ENCODE measurements at regions not wholly inside any gene's neighbourhood (a gene's known extent, or its start where the extent isn't known, plus 50 kb on each side); places are given as distances from the start of the nearest gene placed in this dataset.

DNA sequence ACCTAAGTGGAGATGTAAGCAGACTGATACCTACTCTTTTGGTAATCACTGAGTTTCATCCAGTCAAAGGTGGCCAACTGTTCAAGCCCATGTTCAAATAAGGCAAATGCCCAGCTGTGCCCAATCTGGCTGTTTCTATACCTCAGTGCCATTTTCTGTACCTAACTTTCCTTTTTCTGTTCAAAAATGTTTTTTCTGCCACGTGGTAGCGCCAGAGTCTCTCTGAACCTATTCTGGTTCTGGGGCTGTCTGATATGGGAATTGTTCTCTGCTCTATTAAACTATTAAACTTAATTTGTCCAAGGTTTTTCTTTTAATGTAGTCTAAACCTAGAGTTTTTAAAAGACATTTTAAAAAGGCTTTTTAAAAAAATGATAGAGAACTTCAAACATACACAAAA lies 391.2 kb downstream of the NOVA1 start:
- Histone ChIP-seq H3K27ac (ENCODE audit: low read length) (no peak overlapping the region), H4K20me1 (ENCODE audit: insufficient read depth) (no peaks in the 10 kb centered on the region), H3K4me3 (ENCODE audit: low read length) (no peak overlapping the region), H3K79me2 (replicated peaks; ENCODE audit: insufficient read depth, low read length) (no peaks in the 10 kb centered on the region), H3F3A (ENCODE audit: insufficient read depth, low read length, poor library complexity, severe bottlenecking) (no peaks in the 10 kb centered on the region), H3K9me3 (ENCODE audit: low read length) (no peaks in the 10 kb centered on the region), H3K9ac (ENCODE audit: low read length) (no peak overlapping the region), H3K36me3 (ENCODE audit: insufficient read depth, low read length) (no peaks in the 10 kb centered on the region), H3K4me2 (ENCODE audit: low read length) (no peak overlapping the region), H3K9me2 (ENCODE audit: insufficient read depth, low read length) (no peaks in the 10 kb centered on the region), H3K27me3 (ENCODE audit: insufficient read depth, low read depth, low read length) (peaks cover 4% of the 10 kb centered on the region), H2AFZ (ENCODE audit: low read depth, low read length) (no peak overlapping the region)
- no peak for TF ChIP-seq MXI1 (conservative IDR thresholded peaks at IDR 0.05; ENCODE audit: poor library complexity, severe bottlenecking)
- TF ChIP-seq SMC3 (conservative IDR thresholded peaks at IDR 0.05; ENCODE audit: poor library complexity), result no peak
- TF ChIP-seq EP300 (conservative IDR thresholded peaks at IDR 0.05; ENCODE audit: poor library complexity, severe bottlenecking), result no peak
- no peak for TF ChIP-seq EZH2 (IDR thresholded peaks at IDR 0.05; ENCODE audit: borderline replicate concordance, insufficient read depth, low read length, poor library complexity, severe bottlenecking)
- TF ChIP-seq, protein P1, sequence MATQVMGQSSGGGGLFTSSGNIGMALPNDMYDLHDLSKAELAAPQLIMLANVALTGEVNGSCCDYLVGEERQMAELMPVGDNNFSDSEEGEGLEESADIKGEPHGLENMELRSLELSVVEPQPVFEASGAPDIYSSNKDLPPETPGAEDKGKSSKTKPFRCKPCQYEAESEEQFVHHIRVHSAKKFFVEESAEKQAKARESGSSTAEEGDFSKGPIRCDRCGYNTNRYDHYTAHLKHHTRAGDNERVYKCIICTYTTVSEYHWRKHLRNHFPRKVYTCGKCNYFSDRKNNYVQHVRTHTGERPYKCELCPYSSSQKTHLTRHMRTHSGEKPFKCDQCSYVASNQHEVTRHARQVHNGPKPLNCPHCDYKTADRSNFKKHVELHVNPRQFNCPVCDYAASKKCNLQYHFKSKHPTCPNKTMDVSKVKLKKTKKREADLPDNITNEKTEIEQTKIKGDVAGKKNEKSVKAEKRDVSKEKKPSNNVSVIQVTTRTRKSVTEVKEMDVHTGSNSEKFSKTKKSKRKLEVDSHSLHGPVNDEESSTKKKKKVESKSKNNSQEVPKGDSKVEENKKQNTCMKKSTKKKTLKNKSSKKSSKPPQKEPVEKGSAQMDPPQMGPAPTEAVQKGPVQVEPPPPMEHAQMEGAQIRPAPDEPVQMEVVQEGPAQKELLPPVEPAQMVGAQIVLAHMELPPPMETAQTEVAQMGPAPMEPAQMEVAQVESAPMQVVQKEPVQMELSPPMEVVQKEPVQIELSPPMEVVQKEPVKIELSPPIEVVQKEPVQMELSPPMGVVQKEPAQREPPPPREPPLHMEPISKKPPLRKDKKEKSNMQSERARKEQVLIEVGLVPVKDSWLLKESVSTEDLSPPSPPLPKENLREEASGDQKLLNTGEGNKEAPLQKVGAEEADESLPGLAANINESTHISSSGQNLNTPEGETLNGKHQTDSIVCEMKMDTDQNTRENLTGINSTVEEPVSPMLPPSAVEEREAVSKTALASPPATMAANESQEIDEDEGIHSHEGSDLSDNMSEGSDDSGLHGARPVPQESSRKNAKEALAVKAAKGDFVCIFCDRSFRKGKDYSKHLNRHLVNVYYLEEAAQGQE (IDR thresholded peaks at IDR 0.05; ENCODE audit: borderline replicate concordance), result no peak
- TF ChIP-seq RAD21 (conservative IDR thresholded peaks at IDR 0.05), result no peak
- TF ChIP-seq, protein P2, sequence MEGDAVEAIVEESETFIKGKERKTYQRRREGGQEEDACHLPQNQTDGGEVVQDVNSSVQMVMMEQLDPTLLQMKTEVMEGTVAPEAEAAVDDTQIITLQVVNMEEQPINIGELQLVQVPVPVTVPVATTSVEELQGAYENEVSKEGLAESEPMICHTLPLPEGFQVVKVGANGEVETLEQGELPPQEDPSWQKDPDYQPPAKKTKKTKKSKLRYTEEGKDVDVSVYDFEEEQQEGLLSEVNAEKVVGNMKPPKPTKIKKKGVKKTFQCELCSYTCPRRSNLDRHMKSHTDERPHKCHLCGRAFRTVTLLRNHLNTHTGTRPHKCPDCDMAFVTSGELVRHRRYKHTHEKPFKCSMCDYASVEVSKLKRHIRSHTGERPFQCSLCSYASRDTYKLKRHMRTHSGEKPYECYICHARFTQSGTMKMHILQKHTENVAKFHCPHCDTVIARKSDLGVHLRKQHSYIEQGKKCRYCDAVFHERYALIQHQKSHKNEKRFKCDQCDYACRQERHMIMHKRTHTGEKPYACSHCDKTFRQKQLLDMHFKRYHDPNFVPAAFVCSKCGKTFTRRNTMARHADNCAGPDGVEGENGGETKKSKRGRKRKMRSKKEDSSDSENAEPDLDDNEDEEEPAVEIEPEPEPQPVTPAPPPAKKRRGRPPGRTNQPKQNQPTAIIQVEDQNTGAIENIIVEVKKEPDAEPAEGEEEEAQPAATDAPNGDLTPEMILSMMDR (IDR thresholded peaks at IDR 0.05; ENCODE audit: poor library complexity, severe bottlenecking), result no peak
- TF ChIP-seq POLR2AphosphoS5 (IDR thresholded peaks at IDR 0.05), result no peak
- TF ChIP-seq TAF1 (IDR thresholded peaks at IDR 0.05; ENCODE audit: low read depth), result no peak

DNA sequence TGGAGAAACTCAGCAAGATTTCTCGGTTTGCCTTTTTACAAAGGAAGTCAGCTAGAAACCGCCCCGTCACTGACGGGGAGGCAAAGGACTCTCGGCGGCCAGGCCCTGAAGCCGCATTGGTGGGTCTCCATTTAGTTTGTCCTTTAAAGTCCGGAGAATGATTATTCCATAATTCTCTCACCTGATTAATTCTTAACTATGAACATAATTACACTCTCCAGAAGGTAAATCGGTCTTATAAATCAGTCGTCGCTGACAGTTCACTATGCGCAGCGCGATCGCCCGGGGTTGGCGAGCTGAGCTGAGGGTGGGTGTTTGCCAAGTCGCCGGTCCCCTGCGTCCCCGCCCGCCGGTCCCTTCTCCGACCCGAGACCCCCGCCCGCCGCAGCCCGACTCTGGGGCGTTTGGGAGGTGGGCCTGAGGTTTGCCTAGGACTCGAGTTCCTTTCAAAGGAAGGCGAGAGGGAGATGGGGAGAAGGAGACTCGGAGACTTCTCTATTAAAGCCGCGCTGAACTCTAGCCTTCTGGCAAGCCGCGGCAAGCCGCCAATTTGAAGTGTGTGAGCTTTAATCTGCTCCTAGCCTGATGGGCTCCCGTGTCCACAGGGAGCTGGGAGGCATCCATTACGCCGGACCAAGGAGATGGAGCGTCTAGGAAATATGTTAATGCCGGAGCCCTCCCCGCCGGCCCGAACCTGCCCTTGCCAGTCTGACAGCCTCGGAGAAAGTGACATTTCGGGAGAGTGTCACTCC lies 392.9 kb downstream of the NOVA1 start:
- no peaks in the 10 kb centered on the region for H3K9me3 ChIP-seq (ENCODE audit: low read length)
- no peaks in the 10 kb centered on the region for H4K20me1 ChIP-seq (ENCODE audit: insufficient read depth)
- no peaks in the 10 kb centered on the region for H3K36me3 ChIP-seq (ENCODE audit: insufficient read depth, low read length)
- H3K9me2 ChIP-seq (ENCODE audit: insufficient read depth, low read length), result no peaks in the 10 kb centered on the region
- H3K27ac ChIP-seq (ENCODE audit: low read length), result no peak overlapping the region
- peak overlapping the region; percentile 19 for H2AFZ ChIP-seq (ENCODE audit: low read depth, low read length)
- H3K9ac ChIP-seq (ENCODE audit: low read length), result peak overlapping the region; percentile 38
- H3K79me2 ChIP-seq (replicated peaks; ENCODE audit: insufficient read depth, low read length), result no peaks in the 10 kb centered on the region
- H3K4me3 ChIP-seq (ENCODE audit: low read length), result peak overlapping the region; percentile 61
- peak overlapping the region; percentile 21 for H3K4me2 ChIP-seq (ENCODE audit: low read length)
- H3F3A ChIP-seq (ENCODE audit: insufficient read depth, low read length, poor library complexity, severe bottlenecking), result no peaks in the 10 kb centered on the region
- H3K27me3 ChIP-seq (ENCODE audit: insufficient read depth, low read depth, low read length), result peaks cover 4% of the 10 kb centered on the region
- TF ChIP-seq TAF1 (IDR thresholded peaks at IDR 0.05; ENCODE audit: low read depth) (no peak), EP300 (conservative IDR thresholded peaks at IDR 0.05; ENCODE audit: poor library complexity, severe bottlenecking) (no peak)

Measured in neural cell (in vitro differentiated cells).